ENCODE measurements at regions not wholly inside any gene's neighbourhood (a gene's known extent, or its start where the extent isn't known, plus 50 kb on each side); places are given as distances from the start of the nearest gene placed in this dataset.
A peak's percentile ranks its signal among the peaks of the same experiment; 100 is the strongest.

DNA sequence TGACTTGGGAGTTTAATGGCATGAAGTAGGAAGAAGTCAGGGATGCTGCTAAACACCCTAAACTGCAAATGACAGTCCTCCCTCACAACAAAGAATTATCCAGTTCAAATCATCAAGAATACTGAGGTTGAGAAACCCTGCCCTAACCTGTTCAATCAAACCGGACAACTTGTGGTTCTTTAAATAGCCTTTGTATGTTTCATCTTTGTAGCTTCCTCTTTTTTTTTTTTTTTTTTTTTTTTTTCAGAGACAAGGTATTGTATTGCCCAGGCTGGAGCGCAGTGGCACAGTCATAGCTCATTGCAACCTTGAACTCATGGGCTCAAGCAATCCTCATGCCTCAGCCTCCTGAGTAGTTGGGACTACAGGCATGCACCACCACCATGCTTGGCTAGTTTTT is 52.5 kb upstream of the TTC29 start:
- no peak for DNase-seq

DNA sequence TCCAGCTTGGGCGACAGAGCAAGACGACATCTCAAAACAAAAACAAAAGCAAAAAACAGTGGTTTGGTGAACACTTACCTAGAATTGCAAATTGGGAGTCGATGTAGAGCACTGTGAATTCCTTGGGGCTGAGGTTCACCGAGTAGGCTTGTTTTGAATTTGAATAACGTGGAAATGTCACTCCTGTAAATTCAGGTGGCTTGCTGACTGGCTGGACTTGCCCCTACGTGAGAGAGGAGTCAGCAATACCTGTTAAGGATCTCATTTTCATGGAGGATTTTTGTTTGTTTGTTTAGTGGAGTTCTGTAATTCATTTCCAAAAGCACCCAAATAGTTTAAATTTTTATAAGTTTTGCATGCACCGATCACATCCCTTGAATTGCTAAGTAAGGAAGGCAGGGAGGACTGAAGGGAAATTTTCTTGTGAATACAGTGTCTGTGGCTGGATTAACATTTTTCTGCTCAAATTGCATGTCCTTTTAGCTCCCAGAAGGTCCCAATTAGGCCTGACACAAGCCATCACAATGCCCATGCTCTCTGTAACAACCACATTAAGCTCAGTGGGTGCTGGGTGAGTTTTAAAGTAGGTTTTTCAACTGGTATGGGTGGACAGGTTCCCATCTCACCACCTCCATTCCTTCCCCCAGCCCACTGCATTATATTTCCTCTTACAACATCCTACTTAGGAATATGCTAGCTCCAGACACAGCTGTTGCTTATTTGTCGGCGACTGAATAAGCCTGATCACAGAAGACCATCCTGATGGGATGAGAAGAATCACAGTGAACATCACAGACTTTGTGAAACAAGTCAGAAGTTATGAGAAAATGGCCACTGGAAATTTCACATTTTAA is 58.5 kb upstream of the TTC29 start:
- no peak for DNase-seq

DNA sequence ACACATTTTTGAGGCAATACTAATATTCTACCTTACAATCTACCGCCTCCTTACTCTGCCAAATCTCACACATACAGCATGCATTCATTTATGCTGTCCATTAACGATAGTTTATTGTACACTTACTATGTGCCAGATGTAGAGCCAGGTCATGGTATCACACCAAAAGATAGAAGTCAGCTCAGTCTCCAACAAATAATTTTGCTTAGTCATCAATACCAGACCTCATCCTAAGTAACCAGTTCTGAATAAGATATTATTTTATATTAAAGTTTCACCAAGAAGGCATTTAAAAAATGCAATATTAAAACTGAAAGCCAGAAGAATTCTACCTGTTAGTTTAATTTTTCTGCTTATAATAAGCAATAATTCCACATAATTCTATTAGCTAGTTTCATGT is 60.6 kb upstream of the TTC29 start:
- no peak for DNase-seq

DNA sequence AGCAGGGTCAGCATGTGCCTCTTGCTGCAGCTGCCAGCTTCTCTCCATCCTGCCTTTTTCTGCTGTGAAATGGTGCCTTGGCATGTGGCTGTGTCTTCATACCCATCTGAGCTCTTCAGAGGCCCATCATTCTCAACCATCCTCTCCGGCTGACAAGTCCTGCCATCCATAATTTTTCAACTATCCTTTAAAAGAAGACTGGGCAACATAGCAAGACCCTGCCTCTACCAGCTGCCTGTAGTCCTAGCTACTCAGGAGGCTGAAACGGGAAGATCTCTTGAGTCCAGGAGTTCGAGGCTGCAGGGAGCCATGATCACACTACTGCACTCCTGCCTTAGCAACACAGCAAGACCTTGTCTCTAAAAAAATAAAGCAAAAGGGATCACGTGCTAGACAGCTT is 64.2 kb upstream of the TTC29 start:
- DNase-seq, result no peak

DNA sequence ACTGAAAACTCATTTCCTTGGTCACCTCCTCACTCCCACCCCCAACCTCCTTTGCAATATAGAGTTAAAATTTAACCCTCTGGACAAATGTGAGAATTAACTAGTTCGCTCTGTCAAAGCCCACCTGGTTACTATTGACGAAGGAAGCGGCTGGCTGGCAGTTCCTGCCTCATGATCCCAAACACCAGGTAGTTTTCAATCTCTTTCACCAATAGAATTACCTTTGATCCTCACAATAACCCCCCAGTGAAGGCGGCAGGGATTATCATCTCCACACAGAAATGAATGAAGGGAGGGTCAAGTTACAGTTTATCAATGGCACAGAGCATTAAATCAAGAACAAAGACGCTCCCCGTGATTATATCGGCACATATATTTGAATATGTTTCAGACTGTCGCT is 65.7 kb upstream of the TTC29 start:
- DNase-seq, result no peak

DNA sequence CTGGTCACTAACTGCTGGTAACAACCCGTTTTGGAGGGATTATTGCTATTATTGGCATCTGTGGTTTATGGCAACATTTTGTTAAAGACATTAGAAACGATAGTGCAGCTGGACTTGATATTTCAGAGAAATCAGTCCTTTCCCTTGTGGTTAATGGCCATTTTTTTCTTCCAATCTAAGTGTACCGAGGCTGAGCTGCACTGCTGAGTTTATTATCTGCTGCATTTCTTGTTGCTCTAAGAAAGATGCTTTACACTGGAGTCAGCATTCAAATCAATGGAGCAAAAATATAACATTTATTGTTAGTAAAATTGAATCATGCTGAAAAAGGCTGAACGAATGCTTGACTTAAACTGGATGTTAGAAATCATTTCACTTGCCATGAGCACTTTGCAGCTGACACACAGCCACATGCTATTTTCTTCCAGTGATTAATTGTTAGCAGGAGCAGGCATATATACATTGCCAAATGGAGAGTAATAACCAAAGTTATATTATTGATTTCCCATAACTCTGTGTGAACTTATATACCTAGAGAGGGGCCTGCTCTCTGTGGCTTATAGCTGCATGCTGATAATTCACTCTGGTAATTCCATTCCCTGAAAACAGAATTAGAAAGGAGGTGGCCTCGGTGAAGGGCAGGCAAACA is 66.5 kb upstream of the TTC29 start:
- no peak for DNase-seq

DNA sequence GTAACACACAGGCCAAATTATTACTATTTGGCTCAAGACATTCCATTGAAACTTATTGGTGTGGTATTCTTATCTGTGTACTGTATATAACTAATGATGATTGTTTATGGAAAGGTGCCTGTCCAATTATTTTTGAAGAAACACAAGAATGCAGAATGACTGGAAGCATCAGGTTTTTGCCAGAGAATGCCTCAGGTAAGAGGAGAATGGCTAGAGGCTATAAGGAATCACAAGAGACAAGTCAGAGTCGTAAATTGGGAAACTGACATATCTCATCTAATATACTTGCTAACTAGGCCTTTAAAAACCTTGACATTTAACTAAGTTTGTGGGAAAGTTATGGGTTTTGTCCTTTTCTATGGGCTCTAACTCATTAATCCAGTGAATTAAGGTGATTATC is 69.3 kb upstream of the TTC29 start:
- no peak for DNase-seq

DNA sequence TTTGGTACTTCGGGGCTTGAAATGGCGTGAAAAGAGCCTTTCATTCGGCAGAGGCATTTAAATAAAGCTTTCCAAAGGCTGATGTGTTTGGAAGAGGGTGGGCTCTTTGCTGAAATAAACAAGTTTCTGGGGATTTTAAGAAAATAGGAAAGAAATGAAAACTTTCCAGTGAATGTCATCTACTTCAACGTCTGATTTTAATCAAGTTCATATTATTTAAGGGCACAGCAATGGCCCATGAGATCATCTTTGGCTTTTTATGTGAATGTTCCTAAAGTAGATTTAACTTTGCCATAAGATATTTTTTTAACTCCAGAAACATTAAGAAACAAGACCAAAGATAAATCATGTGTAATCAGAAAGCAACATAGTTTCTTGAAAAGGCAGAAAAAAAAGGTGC is 69.8 kb upstream of the TTC29 start:
- DNase-seq, result no peak

DNA sequence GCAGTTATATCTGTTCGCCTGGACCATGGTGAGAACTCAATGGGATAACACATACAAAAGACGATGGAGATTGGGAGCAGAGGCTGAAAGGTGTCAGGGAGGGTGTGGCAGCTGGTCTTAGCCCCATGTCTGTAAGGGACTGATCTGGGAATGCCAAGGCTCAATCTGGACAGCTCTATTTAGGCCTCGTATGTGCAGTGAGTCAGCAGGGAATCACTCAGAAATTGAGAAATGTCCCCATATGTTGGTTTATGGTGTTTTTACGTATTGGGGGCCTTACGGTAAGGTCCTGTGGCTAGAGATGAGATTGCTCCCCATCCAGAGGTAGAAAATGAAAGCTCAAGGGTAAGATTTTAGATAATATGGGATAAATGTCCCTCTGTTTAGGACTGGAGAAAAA is 71.4 kb upstream of the TTC29 start:
- DNase-seq, result no peak

DNA sequence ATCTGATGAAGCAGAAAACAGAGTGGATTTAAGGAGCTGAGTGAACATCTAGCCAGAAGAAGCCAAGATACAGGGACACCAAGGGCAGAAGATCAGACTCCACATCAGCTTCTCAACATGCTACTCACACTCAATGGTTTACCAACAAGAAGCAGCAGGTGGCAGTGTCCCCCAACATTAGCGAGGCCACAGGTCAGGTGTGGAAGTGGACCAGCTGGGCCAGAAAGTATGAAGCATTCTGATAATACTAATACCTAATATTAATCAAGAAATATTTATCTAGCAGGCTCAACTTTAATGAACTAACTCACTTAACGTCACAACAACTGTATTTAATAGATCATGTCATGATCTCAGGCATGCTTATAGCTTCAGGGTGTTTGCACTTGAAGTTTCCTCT is 73.4 kb upstream of the TTC29 start:
- DNase-seq, result peak; percentile 32

DNA sequence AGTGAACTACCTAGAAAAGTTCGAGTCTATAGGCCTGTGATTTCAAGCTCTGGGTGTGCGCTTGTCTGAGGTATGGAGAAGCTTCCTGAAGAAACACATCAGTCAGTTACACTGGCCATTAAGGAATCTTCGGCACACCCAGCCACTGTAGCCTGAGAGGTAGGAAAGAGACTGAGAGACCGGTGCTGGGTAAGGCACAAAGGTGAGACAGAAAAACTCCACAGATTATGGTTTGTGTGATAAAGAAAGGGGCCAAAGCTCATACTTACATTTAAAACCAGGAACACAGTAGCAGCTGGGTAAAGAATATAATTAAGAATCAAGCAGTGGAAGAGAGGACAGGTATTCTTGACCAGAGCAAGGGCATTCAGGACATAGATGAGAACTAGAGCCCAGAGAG is 74.8 kb upstream of the TTC29 start:
- DNase-seq, result no peak

DNA sequence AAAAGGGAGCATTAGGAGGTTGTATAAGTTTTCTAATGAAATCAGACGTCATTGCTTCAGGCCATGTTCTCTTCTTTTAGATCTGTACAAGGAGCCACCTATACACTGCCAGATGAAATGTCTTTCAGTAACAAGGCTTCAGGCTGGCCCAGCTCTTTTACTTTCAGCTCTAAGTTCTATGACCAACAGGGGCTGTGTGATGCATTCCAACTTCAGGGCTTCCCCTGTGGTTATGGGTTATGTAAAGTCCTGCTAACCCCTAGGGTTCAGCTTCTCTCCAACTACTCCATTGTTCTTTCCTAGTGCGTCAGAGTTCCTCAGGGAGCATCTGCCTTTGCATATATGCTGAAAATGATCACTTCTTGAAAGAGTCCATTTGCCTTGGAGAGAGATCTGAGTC is 79.4 kb upstream of the TTC29 start:
- DNase-seq, result no peak

DNA sequence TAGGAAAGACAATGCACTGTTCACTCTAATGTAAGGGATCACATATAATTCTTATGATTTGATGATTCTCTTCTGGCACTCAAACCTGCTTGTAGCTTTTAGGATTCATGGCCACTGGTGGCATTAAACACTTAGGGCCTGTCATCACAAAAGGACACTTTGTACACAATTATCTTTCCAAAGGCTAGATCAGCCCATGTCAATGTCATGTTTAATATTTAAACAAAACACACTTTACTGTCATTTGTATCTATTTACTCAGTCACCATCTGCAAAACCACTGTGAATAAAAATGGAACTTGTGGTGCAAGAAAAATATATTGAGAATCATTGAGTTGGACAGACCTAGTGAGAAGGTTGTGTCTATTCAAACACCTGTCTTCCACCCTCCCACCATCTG is 83.6 kb upstream of the TTC29 start:
- DNase-seq, result no peak

DNA sequence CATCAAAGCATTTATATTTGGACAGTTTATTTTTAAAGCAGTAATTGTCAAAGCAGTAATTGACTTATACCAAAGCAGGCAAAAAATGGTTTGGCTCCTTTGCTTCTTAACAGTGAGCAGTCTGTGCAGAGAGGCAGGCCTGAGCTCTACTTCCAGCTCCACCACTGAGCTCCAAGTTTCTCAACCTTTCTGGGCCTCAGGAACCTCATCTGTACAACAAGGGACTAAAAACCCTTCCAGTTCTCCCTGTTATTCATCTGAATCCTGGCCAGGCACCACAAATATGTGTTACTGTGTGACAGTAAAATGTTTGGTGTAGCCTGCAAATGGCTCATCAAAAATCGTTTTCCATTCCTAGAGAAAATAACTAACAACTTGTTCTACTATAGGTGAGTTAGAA is 88.7 kb upstream of the TTC29 start:
- DNase-seq, result no peak

DNA sequence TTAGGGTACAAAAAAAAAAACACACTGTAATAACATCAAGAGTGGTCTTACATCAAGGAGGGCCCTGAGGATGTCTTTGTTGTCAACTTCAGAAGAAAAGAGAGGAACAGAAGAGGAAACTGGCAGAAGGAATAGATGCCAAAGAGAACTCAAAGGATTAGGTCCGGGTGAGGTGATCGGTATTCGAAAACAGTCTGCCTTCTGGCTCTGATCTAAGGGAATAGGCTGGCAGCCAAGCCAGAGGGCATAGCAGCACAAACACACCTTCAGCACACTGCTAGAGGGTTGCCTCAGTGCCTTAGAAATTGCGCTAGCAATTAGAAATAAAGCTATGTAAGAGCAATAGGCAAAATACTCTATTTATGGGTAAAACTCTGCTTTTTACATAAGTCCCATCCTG is 91.4 kb upstream of the TTC29 start:
- no peak for DNase-seq

DNA sequence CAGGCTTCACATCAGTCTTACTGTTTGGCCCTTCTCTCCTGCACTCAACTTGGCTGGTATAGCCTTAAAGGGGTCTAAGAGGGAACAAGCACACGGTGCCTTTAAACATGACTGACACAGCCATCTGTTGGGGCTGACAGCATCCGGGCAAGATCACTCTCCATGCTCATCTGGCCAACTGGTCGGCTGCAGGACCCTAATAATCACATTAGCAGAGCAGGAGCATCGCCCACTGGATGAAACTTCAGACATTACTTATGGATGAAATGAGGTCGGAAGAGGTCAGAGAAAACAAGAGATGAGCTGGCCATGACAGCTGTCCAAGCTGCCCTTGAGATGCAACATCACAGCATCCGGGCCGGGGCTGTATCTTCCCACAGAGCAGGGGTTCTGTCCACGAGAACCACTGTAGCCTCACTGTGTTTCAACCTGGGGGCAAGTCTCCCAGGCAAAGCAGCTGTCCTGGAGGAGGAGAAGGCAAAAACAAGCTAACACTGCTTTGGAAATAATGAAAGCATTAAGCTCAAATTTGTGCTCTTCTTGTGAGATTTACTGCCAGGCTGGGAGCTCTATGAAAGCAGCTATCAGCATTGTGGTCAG is 94.4 kb upstream of the TTC29 start:
- no peak for DNase-seq

DNA sequence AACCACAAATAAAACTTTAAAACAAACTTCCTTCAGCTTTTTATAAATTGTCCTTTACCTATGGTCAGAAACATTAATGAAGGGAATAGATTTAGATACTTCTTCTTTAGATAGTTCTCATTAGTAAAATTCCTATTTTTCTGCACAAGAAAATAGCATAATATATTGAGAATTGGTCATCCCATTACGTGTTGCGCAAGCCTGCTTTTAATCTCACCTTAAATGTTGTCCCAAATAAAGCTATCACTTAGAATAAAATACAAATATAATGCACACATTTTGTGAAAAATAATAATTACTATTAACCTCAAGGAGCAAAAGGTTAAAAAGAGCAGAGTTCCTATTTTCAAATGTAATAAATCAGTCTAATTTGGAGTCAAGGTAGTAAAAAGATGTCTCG is 95.2 kb upstream of the TTC29 start:
- DNase-seq, result no peak

DNA sequence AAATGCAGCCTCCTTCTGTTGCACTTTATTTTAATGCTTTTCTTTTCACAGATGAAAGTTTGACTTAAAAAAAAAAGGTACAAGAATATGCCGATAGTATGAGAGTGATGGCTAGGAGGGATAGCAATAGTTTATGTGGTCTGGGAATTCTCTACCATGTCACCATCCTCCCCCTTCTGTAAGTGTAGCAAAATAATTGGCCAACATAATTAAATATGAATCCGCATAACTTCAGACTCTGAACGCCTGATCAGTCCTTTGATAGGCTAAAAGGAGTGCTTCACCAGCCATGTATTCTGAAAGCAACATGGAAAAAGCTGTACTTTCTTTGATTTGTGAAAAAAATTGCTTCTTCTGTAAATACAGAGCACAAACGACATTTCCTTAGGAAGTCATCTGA is 95.7 kb upstream of the TTC29 start:
- DNase-seq, result no peak

DNA sequence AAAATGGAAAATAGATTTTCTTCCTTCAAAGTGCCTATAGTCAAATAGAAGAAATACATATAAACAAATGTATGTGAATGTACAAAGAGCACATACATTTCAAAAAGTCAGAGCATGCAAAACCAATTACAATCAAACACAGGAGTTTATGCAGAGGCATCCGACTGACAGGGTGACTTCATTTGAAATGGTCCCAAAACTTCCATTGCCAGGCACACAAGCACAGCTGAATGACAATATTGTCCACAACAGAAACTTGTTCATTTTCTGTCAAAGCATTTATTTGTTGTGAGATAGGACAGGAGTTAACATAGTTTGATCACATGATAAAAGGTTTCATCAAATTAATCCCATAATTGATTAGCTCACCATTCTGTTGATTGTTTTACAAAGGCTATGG is 96.4 kb upstream of the TTC29 start:
- DNase-seq, result no peak

DNA sequence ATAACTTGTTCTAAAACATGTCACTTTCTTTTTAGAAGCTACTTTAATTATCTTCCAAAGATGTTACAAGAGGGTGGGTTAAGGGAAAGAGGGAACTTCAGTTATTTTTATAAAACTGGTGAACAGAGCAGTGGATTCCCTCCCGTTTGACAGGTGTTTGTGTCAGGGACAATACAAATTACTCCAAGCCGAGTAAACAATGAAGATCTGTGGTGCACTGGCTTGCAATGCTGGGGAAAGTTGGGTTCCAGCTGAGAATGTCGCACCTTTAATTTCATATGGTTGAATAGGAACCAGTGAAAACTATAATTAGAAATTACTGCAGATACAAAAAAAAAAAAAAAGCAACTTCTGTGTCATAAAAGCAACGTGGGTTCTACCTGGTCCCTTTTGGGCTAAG is 98.6 kb upstream of the TTC29 start:
- DNase-seq, result no peak

DNA sequence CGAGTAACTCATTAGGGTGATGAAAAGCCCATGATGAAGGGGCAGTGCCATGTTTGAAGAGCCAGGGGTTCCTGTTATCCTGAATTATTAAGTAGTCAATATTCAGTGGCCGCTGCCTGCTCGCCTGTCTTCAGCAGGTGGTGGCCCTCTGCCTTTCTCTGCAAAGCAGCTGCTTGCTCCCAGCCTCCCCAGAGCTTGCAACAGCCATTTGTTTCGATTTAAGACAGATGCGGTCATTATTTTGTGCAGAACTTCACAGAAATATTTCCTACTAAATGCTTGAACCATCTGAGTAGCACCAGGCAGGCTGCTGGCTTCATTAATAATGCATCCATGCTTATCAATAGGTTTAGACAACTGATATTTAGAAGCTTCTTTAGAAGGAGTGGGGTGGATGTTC is 104.3 kb upstream of the TTC29 start:
- DNase-seq, result no peak

DNA sequence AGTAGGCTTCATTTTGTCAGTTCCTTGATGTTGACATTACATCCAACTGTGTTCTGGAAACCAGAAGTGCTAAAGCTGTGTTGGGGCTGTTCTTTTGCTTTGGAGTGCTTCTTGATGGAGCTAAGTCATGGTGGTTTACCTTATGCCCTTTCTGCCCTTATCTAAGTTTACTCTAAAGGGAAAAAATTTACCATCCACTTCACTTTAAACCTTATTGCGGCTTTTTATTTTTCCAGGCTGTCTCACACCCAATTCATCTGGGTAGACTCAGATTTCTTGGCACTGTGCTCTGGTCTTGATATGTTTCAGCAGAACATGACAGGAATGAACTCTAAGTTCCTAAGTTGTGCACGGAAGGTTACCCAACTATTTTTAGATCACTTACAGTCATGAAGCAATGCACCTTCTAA is 104.7 kb upstream of the TTC29 start:
- DNase-seq, result no peak

DNA sequence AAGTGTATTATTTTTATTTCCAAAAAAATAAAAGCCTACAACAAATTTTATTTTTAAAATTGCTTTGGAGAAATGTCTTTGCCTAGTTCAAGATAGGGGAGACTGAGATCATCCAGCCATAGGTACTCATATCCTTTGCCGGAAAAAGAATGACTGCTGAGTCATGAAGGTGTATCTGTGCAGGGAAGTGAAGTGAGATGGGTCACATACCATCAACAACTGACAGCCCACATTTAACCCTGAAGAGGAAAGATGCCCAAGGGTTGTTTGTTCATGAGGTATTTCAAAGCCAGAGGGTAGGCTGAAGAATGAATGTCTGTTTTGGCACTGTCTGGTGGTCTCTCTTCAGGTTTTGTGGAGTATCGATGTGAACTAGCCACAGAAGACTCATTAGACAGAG is 106.7 kb upstream of the TTC29 start:
- DNase-seq, result no peak

DNA sequence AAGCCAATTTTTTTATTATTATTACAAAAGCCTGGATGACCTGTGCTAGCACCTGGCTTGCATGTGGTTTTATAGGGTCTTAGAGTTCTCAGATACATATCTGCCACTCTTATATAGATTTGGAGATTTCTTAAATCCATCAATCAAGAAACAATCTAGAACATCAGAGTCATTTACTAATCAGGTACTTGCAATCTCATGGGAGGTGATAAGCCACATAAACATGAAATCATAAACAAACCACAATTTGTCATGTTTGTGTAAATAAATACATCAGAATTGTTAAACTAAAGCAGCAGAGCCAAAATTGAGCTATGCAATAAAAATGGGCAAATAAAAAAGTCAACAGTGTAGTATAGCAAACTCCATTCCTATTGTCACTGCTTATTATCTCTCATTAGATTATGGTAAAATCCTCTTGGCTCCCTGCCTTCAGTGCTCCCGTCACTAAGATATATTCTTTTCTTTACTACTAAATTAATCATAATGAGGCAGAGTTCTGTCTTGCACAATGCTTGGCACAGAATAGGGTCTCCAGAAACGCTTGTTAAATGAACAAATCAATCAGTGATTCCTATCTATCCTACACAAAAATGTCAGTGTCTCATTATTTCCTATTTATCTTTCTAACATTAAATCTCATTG is 108.7 kb upstream of the TTC29 start:
- no peak for DNase-seq
